ENCODE measurements at regions not wholly inside any gene's neighbourhood (a gene's known extent, or its start where the extent isn't known, plus 50 kb on each side); places are given as distances from the start of the nearest gene placed in this dataset.

- TF ChIP-seq CTCF (IDR thresholded peaks at IDR 0.05; ENCODE audit: low read length) (no peak), EZH2 (IDR thresholded peaks at IDR 0.05; ENCODE audit: borderline replicate concordance, low read length) (no peak)
These were observed 67.4 kb upstream of the ZNF746 start for GRCh38 chr7:149565096-149565382.
